Activated gamma-delta T cell treated with Interleukin-2 at 50 U/mL for 16 hours (primary cell): ENCODE measurements at regions not wholly inside any gene's neighbourhood (a gene's known extent, or its start where the extent isn't known, plus 50 kb on each side); places are given as distances from the start of the nearest gene placed in this dataset.
A peak's percentile ranks its signal among the peaks of the same experiment; 100 is the strongest.
"Not testable (repeated sequence)": the region's sequence is repeated elsewhere in the genome, so short reads cannot be mapped to it uniquely, and the experiment has no call there.

Experiments used
- DNase-seq: peaks from one replicate; pipeline ENCODE4 v3.0.0-alpha.2; 2020

DNA sequence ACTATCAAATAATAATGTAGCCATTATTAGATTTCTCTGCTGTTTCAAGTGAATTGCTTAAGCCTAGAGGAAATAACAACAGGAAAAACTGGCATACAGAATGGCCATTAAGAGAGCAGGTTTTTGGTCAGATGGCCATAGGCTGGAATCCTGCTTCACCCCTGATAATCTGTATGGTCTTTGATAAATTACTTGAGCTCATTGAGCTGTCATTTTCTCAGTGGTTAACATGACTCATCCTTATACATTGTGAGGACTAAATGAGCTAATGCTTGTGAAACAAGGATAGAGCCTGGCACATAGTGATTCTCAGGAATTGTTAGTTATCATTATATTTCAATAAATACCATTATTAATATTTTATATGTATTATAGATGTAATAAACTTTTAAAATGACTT lies 516.5 kb downstream of the KIF4B start:
- DNase-seq, result no peak

DNA sequence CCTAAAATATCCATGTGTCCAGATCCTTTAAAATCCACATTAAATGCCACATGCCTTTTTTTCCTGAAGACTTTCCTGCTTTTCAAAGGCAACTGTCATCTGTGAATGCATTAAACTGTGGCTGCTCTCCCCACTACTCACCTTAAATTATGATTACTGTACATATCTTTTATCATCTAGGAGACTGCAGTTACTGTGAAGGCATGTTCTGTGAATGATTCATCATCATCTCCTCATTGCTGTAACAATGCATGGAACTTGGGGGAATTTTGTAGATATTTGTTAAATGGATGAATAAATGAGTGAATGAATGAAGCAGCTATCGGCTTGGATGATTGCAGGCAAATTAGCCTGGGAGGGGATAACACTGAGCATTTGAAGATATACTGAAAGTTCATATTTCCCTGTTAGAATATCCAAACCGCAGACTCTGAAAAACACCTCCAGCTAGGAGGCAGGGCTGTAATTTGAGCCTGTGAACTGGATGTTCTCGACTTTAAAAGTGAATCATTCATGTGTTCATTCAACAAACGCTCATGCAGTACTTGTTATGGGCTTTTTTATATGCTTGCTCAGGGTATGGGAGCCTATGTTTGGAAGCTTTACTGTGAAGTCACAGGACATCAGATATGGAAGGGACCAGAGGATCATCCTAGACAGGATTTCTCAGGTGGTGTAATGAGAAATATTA lies 519.2 kb downstream of the KIF4B start:
- DNase-seq, result no peak

DNA sequence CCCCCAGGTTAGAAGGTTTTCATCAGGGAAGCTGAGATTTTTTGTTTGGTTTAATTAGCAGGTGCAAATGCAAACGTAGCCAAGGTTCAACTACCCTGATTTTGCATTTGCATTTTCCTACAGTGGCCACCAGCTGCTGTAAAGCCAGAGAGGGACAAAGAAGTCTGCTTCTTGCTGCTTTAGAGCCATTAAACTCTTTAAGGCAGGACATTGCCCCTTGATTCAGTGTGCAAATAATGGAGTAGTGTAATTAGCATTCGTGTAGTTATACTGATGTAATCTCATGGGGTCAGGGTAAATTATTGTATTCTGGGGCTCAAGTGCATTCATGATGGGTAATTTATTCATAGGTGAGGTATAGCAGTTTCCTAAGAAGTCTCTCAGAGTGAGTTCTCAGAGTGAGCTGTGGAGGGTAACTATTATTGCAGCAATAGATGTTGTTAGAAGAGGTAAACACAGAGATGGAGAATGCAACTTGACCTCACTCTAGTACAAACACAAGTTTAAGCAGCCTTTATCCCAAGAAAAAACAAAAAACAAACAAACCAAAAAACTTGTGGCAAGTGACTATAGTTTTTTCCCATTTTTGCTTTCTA lies 526.5 kb downstream of the KIF4B start:
- no peak for DNase-seq

GRCh38 chr5:155546075-155546474 lies 532.5 kb downstream of the KIF4B start:
- DNase-seq, result no peak

- DNase-seq, result no peak
Observed at GRCh38 chr5:155554500-155554899, 540.9 kb downstream of the KIF4B start.

- no peak for DNase-seq
Observed at GRCh38 chr5:155556222-155556621, 542.7 kb downstream of the KIF4B start.

DNA sequence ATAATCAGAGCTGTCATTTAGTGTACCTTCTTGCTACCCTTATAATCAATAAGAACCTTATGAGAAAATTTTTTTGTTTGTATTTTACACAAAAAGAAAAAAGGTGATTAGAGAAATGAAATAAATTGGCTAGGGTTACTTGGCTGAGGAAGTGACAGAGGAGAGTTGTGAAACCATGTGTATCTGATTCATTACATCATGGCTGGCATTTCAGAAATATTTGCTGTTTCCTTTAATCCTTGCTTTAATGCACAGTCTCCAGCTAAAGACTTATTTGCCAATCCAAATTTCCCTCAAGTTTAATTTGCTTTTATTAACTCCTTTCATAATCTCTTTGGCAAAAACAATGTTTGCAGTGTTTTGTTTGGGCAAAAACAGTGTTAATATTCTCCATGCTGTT lies 543.1 kb downstream of the KIF4B start:
- DNase-seq, result no peak

GRCh38 chr5:155562158-155562557 lies 548.6 kb downstream of the KIF4B start:
- DNase-seq, result no peak

DNA sequence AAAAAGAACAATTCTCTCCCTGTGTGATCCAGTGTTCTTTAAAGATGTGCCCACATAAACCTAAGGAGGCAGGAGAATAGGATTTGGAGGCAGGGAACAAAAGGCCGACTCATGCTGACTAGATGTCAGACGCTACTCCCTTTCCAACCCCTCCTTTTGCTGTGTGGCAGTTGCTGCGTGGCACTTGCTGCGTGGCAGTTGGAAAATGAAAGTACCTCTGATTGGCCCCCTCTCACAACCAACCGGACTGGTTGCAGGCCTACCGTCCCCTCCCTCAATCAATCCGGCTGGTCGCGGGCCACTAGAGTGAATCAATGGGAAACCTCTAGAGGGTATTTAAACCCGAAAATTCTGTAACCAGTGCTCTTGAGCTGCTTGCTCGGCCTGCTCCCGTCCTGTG lies 551.0 kb downstream of the KIF4B start:
- DNase-seq, result no peak

DNA sequence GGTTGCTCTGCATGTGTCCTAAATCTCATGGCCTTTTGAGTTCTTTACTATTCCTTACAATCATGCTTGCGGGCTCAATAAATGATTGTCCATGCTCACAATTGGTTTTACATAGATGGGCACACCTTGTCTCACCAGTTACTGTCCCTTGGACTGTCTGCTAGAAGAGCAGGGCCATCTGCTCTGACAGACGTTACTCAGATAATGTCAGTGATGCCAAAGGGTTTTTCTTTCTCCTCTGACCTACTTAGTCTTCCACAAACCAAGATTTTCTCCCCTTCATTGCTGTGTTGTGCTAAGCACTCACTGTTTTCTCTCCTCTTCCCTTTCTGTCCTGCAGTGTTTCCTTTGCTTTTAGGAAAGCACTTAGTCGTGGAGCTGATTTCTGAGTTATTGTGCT lies 562.3 kb downstream of the KIF4B start:
- no peak for DNase-seq

- DNase-seq, result not testable (repeated sequence)
Observed at GRCh38 chr5:155586808-155587207, 573.3 kb downstream of the KIF4B start.

GRCh38 chr5:155587458-155587857 lies 573.9 kb downstream of the KIF4B start:
- DNase-seq, result no peak

- no peak for DNase-seq
Observed at GRCh38 chr5:155591273-155591672, 577.7 kb downstream of the KIF4B start.

DNA sequence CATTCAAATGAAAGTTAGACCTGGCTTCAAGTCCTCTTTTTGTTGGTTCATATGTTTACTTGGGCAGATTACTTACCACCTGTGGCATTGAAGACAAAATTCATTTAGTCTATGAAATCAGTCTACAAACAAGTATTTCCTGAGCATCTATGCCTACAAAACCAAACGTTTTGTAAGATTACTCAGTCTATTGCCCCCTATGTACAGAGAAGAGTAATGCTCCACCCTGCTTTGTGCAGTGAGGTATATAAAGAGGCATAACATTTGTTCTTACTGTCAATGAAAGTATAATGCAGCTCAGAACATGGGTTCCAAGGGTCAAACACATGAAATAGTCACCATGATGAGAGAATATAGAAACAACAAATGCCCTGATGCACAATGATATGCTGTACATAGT lies 580.7 kb downstream of the KIF4B start:
- no peak for DNase-seq

DNA sequence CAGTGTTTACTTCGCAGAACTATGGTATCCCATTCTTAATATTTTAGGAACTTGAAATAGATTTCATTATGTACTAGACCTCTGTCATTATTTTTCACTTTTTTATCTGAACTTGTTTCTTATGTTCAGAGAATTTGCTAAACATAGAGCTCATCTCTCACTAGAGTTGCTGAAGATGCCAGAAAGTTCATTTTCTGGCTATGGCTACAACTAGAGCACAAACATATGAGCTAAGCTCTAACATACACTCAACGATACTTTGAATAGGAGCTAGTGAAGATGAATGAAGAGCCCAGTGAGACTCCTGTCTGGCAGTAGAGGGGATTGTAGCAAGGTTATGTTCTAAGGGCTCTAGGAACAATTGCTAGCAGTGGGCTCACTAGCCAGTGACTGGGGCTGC lies 582.2 kb downstream of the KIF4B start:
- no peak for DNase-seq

GRCh38 chr5:155598552-155598951 lies 585.0 kb downstream of the KIF4B start:
- DNase-seq, result no peak

- no peak for DNase-seq
Observed at GRCh38 chr5:155605920-155606319, 592.4 kb downstream of the KIF4B start.

GRCh38 chr5:155616779-155617392 lies 603.3 kb downstream of the KIF4B start:
- peak; percentile 14 for DNase-seq

- no peak for DNase-seq
Observed at GRCh38 chr5:155619688-155620087, 606.1 kb downstream of the KIF4B start.

DNA sequence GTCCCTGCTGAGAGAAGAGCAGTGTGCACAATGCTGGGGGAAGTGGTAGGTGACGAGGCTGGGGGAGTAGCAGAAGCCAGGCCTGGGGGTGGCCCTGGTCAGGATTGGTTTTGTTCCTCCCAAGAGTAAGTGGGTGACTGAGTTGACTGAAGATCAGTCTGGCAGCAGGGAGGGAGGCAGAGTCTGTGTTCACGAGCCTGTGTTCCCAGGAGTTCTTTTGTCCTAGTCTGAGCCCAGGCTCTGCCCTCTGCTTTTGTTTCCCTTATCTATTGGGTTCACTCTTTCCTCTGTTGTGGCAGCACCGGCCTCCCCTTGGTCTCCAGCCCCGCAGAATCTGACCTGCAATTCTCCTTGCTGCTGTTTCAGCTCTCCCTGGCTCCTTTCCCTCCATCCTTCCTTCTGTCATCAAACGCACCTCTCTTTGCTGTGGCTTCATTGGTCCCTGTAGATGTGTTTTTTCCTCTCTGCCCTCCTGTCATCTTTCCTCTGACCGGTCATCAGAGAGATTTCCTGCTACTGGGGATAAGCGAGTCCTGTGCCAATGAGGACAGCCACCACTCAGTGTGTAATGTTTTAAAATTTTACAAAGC lies 607.4 kb downstream of the KIF4B start:
- no peak for DNase-seq

DNA sequence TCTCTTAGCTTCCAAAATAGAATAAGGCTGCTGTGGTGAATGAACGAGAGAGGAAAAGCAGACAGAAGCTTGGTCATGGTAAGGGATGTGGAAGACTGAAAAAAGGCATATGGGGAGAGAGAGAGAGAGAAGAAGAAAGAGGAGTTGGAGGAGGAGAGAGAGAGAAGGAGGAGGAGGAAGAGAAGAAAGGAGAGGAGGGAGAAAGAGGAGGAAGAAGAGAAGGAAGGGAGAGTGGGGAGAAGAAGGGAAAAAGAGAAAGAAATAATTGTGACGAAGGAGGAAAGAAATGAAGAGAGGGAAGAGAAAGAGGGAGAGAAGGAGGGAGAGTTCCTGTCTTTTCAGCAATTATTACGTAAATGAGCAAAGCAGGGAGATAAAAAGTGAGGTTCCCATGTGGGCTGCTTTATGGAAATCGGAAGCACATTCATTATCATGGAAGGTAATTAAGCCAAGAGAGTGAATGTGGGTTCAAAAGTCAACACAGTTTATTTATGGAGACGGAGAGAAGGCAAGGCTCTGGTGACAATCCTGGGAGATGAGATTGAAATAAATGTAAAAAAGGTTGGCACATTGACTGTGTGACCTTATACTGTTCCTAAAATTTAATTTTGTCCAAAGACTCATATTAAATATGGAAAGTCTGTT lies 611.2 kb downstream of the KIF4B start:
- no peak for DNase-seq

GRCh38 chr5:155625315-155625714 lies 611.8 kb downstream of the KIF4B start:
- DNase-seq, result no peak

DNA sequence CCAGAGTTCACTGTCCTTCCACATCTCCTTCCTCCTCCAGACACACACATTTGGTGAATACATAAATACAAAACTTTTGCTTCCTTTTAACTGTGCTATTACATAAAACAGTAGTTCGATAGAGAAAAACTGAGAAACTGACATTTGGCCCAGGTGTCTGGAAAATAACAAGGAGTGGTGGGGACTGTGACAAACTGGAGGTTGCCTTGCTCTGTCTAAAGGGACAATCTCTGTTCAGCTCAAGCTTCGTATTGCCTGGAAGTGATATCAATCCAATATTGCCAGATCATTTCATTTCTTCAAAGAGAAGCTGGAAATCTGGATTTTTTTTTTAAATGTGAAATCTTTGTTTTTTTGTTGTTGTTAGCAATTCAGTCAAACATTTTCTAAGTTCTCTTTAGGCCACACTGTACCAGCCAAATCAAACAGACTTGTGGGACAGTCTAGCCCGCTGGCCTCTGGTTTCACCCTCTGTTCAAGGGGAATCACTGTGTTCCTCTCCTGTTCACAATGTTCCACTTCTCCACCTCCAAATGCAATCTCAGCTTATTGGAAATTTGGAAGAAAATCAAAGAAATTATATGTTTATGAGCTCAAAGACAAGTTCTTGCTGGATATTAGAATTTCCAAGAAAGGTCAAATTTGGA lies 612.5 kb downstream of the KIF4B start:
- no peak for DNase-seq
